ENCODE measurements at regions not wholly inside any gene's neighbourhood (a gene's known extent, or its start where the extent isn't known, plus 50 kb on each side); places are given as distances from the start of the nearest gene placed in this dataset.

- no peak for TF ChIP-seq PRDM15 (CRISPR knock-in tag; IDR thresholded peaks at IDR 0.05)
Measured at GRCh38 chr18:1370552-1370951, 465.9 kb downstream of the ADCYAP1 start (continued).

GRCh38 chr18:1371724-1372123 lies 467.1 kb downstream of the ADCYAP1 start:
- TF ChIP-seq ARID4B (CRISPR knock-in tag; IDR thresholded peaks at IDR 0.05; ENCODE audit: borderline replicate concordance) (no peak), TEAD4 (CRISPR knock-in tag; IDR thresholded peaks at IDR 0.05) (no peak), HMGXB4 (CRISPR knock-in tag; IDR thresholded peaks at IDR 0.05) (no peak), ZNF396 (CRISPR knock-in tag; IDR thresholded peaks at IDR 0.05; ENCODE audit: borderline replicate concordance) (no peak), ZNF416 (CRISPR knock-in tag; IDR thresholded peaks at IDR 0.05) (no peak), E2F4 (CRISPR knock-in tag; IDR thresholded peaks at IDR 0.05; ENCODE audit: borderline replicate concordance, low read depth) (no peak), JUN (CRISPR knock-in tag; IDR thresholded peaks at IDR 0.05) (no peak), PREB (CRISPR knock-in tag; IDR thresholded peaks at IDR 0.05; ENCODE audit: borderline replicate concordance) (no peak), ZBTB21 (CRISPR knock-in tag; IDR thresholded peaks at IDR 0.05; ENCODE audit: borderline replicate concordance) (no peak), GTF2I (CRISPR knock-in tag; conservative IDR thresholded peaks at IDR 0.05) (no peak), USF2 (CRISPR knock-in tag; IDR thresholded peaks at IDR 0.05) (no peak), ETV6 (CRISPR knock-in tag; IDR thresholded peaks at IDR 0.05) (no peak), SP1 (CRISPR knock-in tag; conservative IDR thresholded peaks at IDR 0.05) (no peak), MXD4 (CRISPR knock-in tag; IDR thresholded peaks at IDR 0.05; ENCODE audit: borderline replicate concordance) (no peak), ZNF121 (CRISPR knock-in tag; IDR thresholded peaks at IDR 0.05) (no peak)
- peaks cover 3% of the 10 kb centered on the region for H3K4me1 Mint-ChIP-seq
- POLR2A ChIA-PET, result no interaction called here

More at GRCh38 chr18:1371724-1372123, 467.1 kb downstream of the ADCYAP1 start:
- DNase-seq (ENCODE audit: low spot score) (no peak), ATAC-seq (no peak)
- CTCF ChIA-PET, result no interaction called here
- H3K27me3 Mint-ChIP-seq (ENCODE audit: low read depth), result no peaks in the 10 kb centered on the region
- H3K4me3 Mint-ChIP-seq, result no peak overlapping the region
- no peak overlapping the region for H3K27ac Mint-ChIP-seq
- peaks cover 3% of the 10 kb centered on the region; the same call in 1 of the 2 replicates for H3K36me3 Mint-ChIP-seq
- 0 out of 2 replicates have a peak, but pooled peaks cover 8% of the 10 kb centered on the region for H3K9me3 Mint-ChIP-seq

All from WTC11 (cell line).